ENCODE measurements at regions not wholly inside any gene's neighbourhood (a gene's known extent, or its start where the extent isn't known, plus 50 kb on each side); places are given as distances from the start of the nearest gene placed in this dataset.
"Not testable (repeated sequence)": the region's sequence is repeated elsewhere in the genome, so short reads cannot be mapped to it uniquely, and the experiment has no call there.

DNA sequence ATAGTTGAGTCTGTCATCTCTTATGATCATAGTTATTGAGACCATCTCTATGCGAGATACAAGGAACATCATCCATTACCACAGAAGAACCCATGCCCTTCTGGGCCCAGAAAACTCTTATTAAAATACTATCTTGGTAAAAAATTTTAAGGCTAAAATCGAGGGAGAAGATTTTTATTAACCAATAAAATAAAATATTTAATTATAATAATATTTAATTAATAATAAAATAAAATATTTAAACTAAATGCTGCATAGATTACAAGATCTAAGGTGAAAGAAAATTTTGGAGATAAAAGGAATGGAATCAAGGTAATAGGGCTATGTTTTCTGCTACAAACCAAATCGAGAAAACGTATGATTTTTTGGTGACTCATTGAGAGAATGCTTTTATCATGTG, 540.2 kb downstream of the KCNH5 start:
- H3K9me3 Mint-ChIP-seq: peaks cover 10 to 39% (median 14%) of the 10 kb centered on the region in 6 donors
- H3K4me1 Mint-ChIP-seq: no peaks in the 10 kb centered on the region
- no peaks in the 10 kb centered on the region for H3K36me3 Mint-ChIP-seq
- H3K27me3 Mint-ChIP-seq (ENCODE audit: low read depth in 3 of 3): no peaks in the 10 kb centered on the region
- no peak overlapping the region for H3K27ac Mint-ChIP-seq
- H3K4me3 Mint-ChIP-seq: no peak overlapping the region
- no peak for DNase-seq

- not testable (repeated sequence) for DNase-seq; H3K27me3 Mint-ChIP-seq (ENCODE audit: low read depth in 3 of 3); H3K36me3 Mint-ChIP-seq; H3K4me1 Mint-ChIP-seq; H3K27ac Mint-ChIP-seq; H3K4me3 Mint-ChIP-seq
- H3K9me3 Mint-ChIP-seq: peaks cover 17 to 65% (median 42%) of the 10 kb centered on the region in 6 donors
Measured at GRCh38 chr14:62521309-62521708, 523.9 kb downstream of the KCNH5 start.

DNA sequence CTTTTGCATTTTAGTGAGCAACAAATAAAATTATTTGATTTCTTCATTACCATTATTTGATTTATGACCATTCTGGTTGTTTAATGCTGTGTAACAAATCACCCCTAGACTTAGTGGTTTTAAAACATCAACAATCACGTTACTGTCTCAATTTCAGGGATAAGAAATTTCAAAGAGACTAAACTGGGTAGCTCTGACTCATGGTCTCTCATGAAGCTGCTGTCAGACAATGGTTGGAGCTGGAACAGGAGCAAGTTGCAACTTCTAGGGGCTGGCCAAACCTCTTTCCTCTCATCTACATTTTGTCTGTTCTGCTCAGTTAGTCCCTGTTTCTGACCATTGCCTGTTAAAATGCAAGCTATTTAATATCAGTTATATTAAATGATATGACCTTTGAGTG, 517.0 kb downstream of the KCNH5 start:
- no peaks in the 10 kb centered on the region for H3K4me1 Mint-ChIP-seq
- no peaks in the 10 kb centered on the region for H3K36me3 Mint-ChIP-seq
- H3K27ac Mint-ChIP-seq: no peak overlapping the region
- H3K9me3 Mint-ChIP-seq: peaks cover 0 to 26% (median 5%) of the 10 kb centered on the region in 6 donors
- H3K4me3 Mint-ChIP-seq: no peak overlapping the region
- H3K27me3 Mint-ChIP-seq (ENCODE audit: low read depth in 3 of 3): no peaks in the 10 kb centered on the region
- DNase-seq: no peak

GRCh38 chr14:62532181-62532580, 513.1 kb downstream of the KCNH5 start:
- DNase-seq: no peak
- Mint-ChIP-seq H3K4me1 (no peaks in the 10 kb centered on the region), H3K4me3 (no peak overlapping the region), H3K27me3 (ENCODE audit: low read depth in 3 of 3) (no peaks in the 10 kb centered on the region), H3K9me3 (peaks cover 0 to 16% (median 8%) of the 10 kb centered on the region in 6 donors), H3K27ac (no peak overlapping the region), H3K36me3 (peaks cover 0 to 4% (median 3%) of the 10 kb centered on the region in 3 donors)

DNA sequence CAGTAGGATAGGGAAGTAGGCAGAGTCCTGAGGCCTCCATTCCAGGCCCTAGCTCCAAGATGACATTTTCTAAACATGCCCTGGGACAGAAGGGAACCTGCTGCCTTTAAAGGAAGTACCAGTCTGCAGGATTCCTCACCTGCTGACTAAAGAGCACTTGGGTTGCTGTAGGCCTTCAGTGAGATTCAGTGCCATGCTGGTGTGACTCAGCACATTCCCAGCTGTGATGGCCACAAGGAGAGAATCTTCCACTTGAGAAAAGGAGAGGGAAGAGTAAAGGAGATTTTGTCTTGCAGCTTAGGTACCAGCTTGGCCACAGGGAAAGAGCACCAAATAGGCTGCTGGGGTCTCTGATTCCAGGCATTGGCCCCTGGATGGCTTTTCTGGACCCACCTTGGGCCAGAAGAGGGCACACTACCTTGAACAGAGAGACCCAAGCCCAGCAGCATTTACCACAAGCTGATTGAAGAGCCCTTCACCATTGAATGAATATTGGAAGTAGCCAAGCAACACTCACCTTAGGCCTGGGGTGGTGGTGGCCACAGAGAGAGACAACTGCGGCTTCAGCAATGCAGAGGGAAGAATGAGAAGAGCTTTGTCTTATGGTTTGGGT, 498.3 kb downstream of the KCNH5 start:
- no peaks in the 10 kb centered on the region for H3K36me3 Mint-ChIP-seq
- peaks cover 8 to 55% (median 19%) of the 10 kb centered on the region in 6 donors for H3K9me3 Mint-ChIP-seq
- H3K27ac Mint-ChIP-seq: no peak overlapping the region
- no peaks in the 10 kb centered on the region for H3K27me3 Mint-ChIP-seq (ENCODE audit: low read depth in 3 of 3)
- H3K4me1 Mint-ChIP-seq: no peaks in the 10 kb centered on the region
- no peak for DNase-seq
- no peak overlapping the region for H3K4me3 Mint-ChIP-seq

- peaks cover 2 to 36% (median 6%) of the 10 kb centered on the region in 6 donors for H3K9me3 Mint-ChIP-seq
- H3K4me3 Mint-ChIP-seq: no peak overlapping the region
- H3K27me3 Mint-ChIP-seq (ENCODE audit: low read depth in 3 of 3): peaks cover 0 to 2% (median 2%) of the 10 kb centered on the region in 3 donors
- no peak overlapping the region for H3K27ac Mint-ChIP-seq
- no peak for DNase-seq
- H3K36me3 Mint-ChIP-seq: no peaks in the 10 kb centered on the region
- no peaks in the 10 kb centered on the region for H3K4me1 Mint-ChIP-seq
Measured at GRCh38 chr14:62557416-62557815, 487.8 kb downstream of the KCNH5 start.

GRCh38 chr14:62558451-62558850, 486.8 kb downstream of the KCNH5 start:
- H3K36me3 Mint-ChIP-seq: no peaks in the 10 kb centered on the region

DNA sequence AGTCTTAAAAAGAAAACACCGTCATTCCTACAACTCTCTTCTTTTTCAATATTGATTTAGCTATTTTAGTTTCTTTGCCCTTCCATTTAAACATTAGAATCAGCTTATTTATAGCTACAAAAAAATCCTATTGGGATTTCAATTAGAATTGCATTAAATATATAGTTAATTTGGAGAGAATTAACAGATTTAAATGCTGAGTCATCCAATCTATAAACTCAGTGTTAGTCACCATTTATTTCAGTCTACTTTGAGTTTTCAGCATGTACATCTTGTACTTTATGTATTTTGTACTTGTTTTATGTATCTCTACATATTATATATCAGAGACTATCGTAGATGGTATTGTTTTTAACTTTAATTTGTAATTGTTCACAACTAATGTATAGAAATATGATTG, 460.0 kb downstream of the KCNH5 start:
- Mint-ChIP-seq H3K4me1 (no peaks in the 10 kb centered on the region), H3K4me3 (no peak overlapping the region), H3K36me3 (no peaks in the 10 kb centered on the region)

More at GRCh38 chr14:62558451-62558850, 486.8 kb downstream of the KCNH5 start:
- Mint-ChIP-seq H3K9me3 (peaks cover 0 to 42% (median 10%) of the 10 kb centered on the region in 6 donors), H3K4me3 (no peak overlapping the region), H3K4me1 (no peaks in the 10 kb centered on the region), H3K27ac (no peak overlapping the region), H3K27me3 (ENCODE audit: low read depth in 3 of 3) (peaks cover 0 to 2% (median 2%) of the 10 kb centered on the region in 3 donors)
- DNase-seq: no peak

DNA sequence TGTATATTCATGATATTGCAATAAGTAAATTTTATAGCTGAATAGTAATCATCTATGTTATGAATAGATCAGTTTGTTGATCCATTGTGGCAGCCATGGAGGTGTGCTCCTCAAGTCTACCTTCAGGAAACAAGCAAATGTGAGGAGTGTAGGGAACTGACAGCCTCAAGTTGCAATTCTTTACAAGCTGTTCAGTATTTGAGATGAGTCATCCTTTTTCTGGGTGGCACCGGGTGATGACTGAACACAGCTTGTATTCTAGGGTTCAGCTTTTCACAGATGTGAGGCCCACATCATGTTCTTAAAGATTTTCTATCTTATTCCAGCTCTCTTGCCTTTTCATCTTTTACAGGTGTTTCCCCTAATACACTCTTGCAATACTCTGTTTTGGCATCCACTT, 452.4 kb downstream of the KCNH5 start:
- Mint-ChIP-seq H3K27me3 (ENCODE audit: low read depth in 3 of 3) (peaks cover 0 to 2% (median 0%) of the 10 kb centered on the region in 3 donors), H3K9me3 (peaks cover 3 to 35% (median 12%) of the 10 kb centered on the region in 6 donors), H3K36me3 (no peaks in the 10 kb centered on the region), H3K27ac (no peak overlapping the region), H3K4me3 (no peak overlapping the region), H3K4me1 (no peaks in the 10 kb centered on the region)
- no peak for DNase-seq

More for the DNA sequence above, 460.0 kb downstream of the KCNH5 start:
- DNase-seq: no peak
- peaks cover 0 to 13% (median 5%) of the 10 kb centered on the region in 6 donors for H3K9me3 Mint-ChIP-seq
- H3K27me3 Mint-ChIP-seq (ENCODE audit: low read depth in 3 of 3): no peaks in the 10 kb centered on the region
- no peak overlapping the region for H3K27ac Mint-ChIP-seq

DNA sequence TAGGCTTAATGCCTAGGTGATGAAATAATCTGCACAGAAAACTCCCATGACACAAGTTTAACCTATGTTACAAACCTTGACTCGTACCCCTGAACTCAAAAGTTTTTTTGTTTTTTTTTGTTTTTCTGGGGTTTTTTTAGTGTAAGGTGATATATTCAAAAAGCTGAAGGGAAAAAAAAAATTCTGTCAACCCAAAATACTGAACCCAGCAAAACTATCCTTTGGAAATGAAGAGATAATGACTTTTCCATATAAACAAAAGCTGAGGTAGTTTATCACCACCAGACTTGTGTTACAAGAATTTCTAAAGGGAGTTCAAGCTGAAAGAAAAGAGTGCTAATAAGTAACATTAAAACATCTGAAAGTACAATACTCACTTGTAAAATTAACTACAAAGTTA, 448.1 kb downstream of the KCNH5 start:
- no peak for DNase-seq
- no peaks in the 10 kb centered on the region for H3K4me1 Mint-ChIP-seq
- no peak overlapping the region for H3K27ac Mint-ChIP-seq

DNA sequence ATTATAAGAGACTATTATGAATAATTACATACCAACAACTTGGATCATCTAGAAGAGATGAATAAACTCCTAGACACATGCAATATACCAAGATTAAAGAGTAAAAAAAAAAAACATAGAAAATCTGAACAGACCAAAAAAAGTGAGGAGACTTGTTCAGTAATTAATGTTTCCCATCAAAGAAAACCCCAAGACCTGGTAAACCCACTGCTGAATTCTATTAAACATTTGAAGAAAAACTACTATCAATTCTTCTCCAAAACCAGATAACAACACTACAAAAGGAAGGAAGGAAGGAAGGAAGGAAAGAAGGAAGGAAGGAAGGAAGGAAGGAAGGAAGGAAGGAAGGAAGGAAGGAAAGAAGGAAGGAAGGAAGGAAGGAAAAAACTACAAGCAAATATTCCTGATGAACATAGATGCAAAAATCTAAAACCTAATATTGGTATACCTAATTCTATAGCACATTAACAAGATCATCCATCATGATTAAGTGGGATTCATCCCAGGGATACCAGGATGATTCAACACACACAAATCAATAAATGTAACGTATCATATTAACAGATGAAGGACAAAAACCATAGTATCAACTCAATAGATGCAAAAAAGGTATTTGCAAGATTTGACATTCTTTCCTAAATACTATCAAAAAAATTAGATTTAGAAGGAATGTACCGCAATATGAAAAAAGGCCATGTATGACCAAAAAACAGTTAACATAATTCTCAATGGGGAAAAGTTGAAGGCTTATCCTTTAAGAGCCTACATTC, 445.5 kb downstream of the KCNH5 start:
- Mint-ChIP-seq H3K4me3 (no peak overlapping the region), H3K4me1 (no peaks in the 10 kb centered on the region)
- no peak for DNase-seq

More for the DNA sequence above, 448.1 kb downstream of the KCNH5 start:
- Mint-ChIP-seq H3K36me3 (no peaks in the 10 kb centered on the region), H3K4me3 (no peak overlapping the region), H3K27me3 (ENCODE audit: low read depth in 3 of 3) (peaks cover 0 to 2% (median 2%) of the 10 kb centered on the region in 3 donors), H3K9me3 (peaks cover 3 to 47% (median 19%) of the 10 kb centered on the region in 6 donors)

GRCh38 chr14:62602712-62603111, 442.5 kb downstream of the KCNH5 start:
- DNase-seq: no peak
- peaks cover 9 to 41% (median 17%) of the 10 kb centered on the region in 6 donors for H3K9me3 Mint-ChIP-seq

More for the DNA sequence above, 445.5 kb downstream of the KCNH5 start:
- peaks cover 0 to 7% (median 2%) of the 10 kb centered on the region in 3 donors for H3K27me3 Mint-ChIP-seq (ENCODE audit: low read depth in 3 of 3)
- H3K36me3 Mint-ChIP-seq: no peaks in the 10 kb centered on the region
- no peak overlapping the region for H3K27ac Mint-ChIP-seq
- peaks cover 11 to 44% (median 22%) of the 10 kb centered on the region in 6 donors for H3K9me3 Mint-ChIP-seq

GRCh38 chr14:62604524-62604923, 440.7 kb downstream of the KCNH5 start:
- Mint-ChIP-seq H3K27ac (no peak overlapping the region), H3K4me3 (no peak overlapping the region), H3K4me1 (no peaks in the 10 kb centered on the region), H3K9me3 (peaks cover 9 to 28% (median 13%) of the 10 kb centered on the region in 6 donors), H3K27me3 (ENCODE audit: low read depth in 3 of 3) (peaks cover 0 to 7% (median 0%) of the 10 kb centered on the region in 3 donors), H3K36me3 (no peaks in the 10 kb centered on the region)
- DNase-seq: no peak

More at GRCh38 chr14:62602712-62603111, 442.5 kb downstream of the KCNH5 start:
- no peak overlapping the region for H3K4me3 Mint-ChIP-seq
- no peak overlapping the region for H3K27ac Mint-ChIP-seq
- H3K27me3 Mint-ChIP-seq (ENCODE audit: low read depth in 3 of 3): peaks cover 0 to 7% (median 0%) of the 10 kb centered on the region in 3 donors
- no peaks in the 10 kb centered on the region for H3K36me3 Mint-ChIP-seq
- H3K4me1 Mint-ChIP-seq: no peaks in the 10 kb centered on the region

DNA sequence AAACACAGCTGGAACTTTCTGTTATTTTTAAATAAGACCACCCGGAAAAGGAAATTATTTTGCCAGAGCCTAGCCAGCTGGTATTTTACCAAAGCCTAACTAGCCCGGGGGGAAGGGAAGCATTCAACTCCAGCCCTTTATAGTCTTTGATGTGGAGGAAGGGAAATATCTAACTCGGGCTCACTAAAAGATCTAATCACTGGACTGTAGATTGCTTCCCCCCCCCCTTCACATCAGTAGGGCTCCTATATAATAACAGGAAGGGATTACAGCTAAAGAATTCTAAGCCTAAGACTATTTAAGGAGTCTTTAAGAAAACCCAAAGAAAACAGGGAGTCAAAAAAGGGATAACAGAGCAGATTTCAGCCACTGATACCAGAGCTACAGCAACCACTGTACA, 431.1 kb downstream of the KCNH5 start:
- Mint-ChIP-seq H3K27ac (no peak overlapping the region), H3K36me3 (no peaks in the 10 kb centered on the region), H3K9me3 (peaks cover 0 to 22% (median 5%) of the 10 kb centered on the region in 6 donors), H3K27me3 (ENCODE audit: low read depth in 3 of 3) (peaks cover 0 to 4% (median 0%) of the 10 kb centered on the region in 3 donors), H3K4me3 (no peak overlapping the region), H3K4me1 (no peaks in the 10 kb centered on the region)
- no peak for DNase-seq
